ENCODE measurements at regions not wholly inside any gene's neighbourhood (a gene's known extent, or its start where the extent isn't known, plus 50 kb on each side); places are given as distances from the start of the nearest gene placed in this dataset.

- no peaks in the 10 kb centered on the region for H3K36me3 ChIP-seq
- DNase-seq: no peak
- H3K4me1 ChIP-seq: no peaks in the 10 kb centered on the region
- TF ChIP-seq CTCF (IDR thresholded peaks at IDR 0.05; ENCODE audit: low read depth, low read length): no peak
- no peaks in the 10 kb centered on the region for H3K9me3 ChIP-seq
- H3K4me3 ChIP-seq (ENCODE audit: low read depth, low read length): no peak overlapping the region
- H3K27me3 ChIP-seq: no peaks in the 10 kb centered on the region
These were observed 325.6 kb downstream of the NUAK1 start for GRCh38 chr12:105813201-105813600.

- no peak for DNase-seq
- Histone ChIP-seq H3K9me3 (no peaks in the 10 kb centered on the region), H3K4me1 (no peaks in the 10 kb centered on the region), H3K4me3 (ENCODE audit: low read depth, low read length) (no peak overlapping the region), H3K36me3 (no peaks in the 10 kb centered on the region), H3K27me3 (no peaks in the 10 kb centered on the region)
- no peak for TF ChIP-seq CTCF (IDR thresholded peaks at IDR 0.05; ENCODE audit: low read depth, low read length)
These were observed 324.5 kb downstream of the NUAK1 start for GRCh38 chr12:105814283-105814682.

- DNase-seq: no peak
- Histone ChIP-seq H3K36me3 (no peaks in the 10 kb centered on the region), H3K4me3 (ENCODE audit: low read depth, low read length) (no peak overlapping the region), H3K27me3 (no peaks in the 10 kb centered on the region), H3K4me1 (no peaks in the 10 kb centered on the region), H3K9me3 (no peaks in the 10 kb centered on the region)
- TF ChIP-seq CTCF (IDR thresholded peaks at IDR 0.05; ENCODE audit: low read depth, low read length): no peak
These were observed 319.2 kb downstream of the NUAK1 start for GRCh38 chr12:105819549-105819948.

- H3K27me3 ChIP-seq: no peaks in the 10 kb centered on the region
- no peak overlapping the region for H3K4me3 ChIP-seq (ENCODE audit: low read depth, low read length)
- no peaks in the 10 kb centered on the region for H3K9me3 ChIP-seq
- H3K36me3 ChIP-seq: no peaks in the 10 kb centered on the region
- no peak for TF ChIP-seq CTCF (IDR thresholded peaks at IDR 0.05; ENCODE audit: low read depth, low read length)
- no peak for DNase-seq
- H3K4me1 ChIP-seq: no peaks in the 10 kb centered on the region
These were observed 318.2 kb downstream of the NUAK1 start for GRCh38 chr12:105820429-105821125.

- DNase-seq: no peak
- no peak for TF ChIP-seq CTCF (IDR thresholded peaks at IDR 0.05; ENCODE audit: low read depth, low read length)
- Histone ChIP-seq H3K27me3 (no peaks in the 10 kb centered on the region), H3K4me3 (ENCODE audit: low read depth, low read length) (no peak overlapping the region), H3K36me3 (no peaks in the 10 kb centered on the region), H3K4me1 (no peaks in the 10 kb centered on the region), H3K9me3 (no peaks in the 10 kb centered on the region; the same call in 1 of the 2 replicates)
These were observed 316.3 kb downstream of the NUAK1 start for GRCh38 chr12:105822131-105823105.

Data from BE2C (cell line).